ENCODE measurements at regions not wholly inside any gene's neighbourhood (a gene's known extent, or its start where the extent isn't known, plus 50 kb on each side); places are given as distances from the start of the nearest gene placed in this dataset.

- Histone ChIP-seq H3K9me3 (no peaks in the 10 kb centered on the region), H3K4me3 (no peak overlapping the region), H3K27ac (no peak overlapping the region), H3K27me3 (no peaks in the 10 kb centered on the region), H3K4me1 (no peaks in the 10 kb centered on the region), H3K36me3 (no peaks in the 10 kb centered on the region)
- intact Hi-C loops (cut with DNase I), result no loop called here
- TF ChIP-seq CTCF (IDR thresholded peaks at IDR 0.05), result no peak
- no peak for DNase-seq (ENCODE audit: low spot score in 2 of 2)
Measured at GRCh38 chr4:27234306-27234899, 373.8 kb downstream of the STIM2 start.

- H3K27me3 ChIP-seq, result no peaks in the 10 kb centered on the region
Measured at GRCh38 chr4:27239641-27240040, 379.0 kb downstream of the STIM2 start.

DNA sequence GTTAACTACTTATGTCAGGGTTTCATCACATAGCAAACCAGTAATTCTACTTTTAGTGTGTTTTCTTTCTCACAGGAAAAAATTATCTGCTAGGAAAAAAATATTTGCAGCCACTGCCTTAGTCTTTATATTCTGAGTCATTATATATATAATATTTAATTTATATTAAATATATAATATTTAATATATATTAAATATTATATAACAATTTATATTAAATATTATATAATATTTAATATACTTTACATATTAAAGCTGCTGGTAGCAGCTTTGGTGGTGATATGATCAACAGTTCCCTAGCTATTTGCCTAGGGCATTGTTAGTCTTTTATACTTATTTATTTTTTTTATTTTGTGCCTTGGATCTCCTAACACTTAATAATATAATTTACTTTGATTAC lies 381.6 kb downstream of the STIM2 start:
- no peak for DNase-seq (ENCODE audit: low spot score in 2 of 2)
- Histone ChIP-seq H3K27ac (no peak overlapping the region), H3K4me3 (no peak overlapping the region), H3K9me3 (no peaks in the 10 kb centered on the region), H3K36me3 (no peaks in the 10 kb centered on the region), H3K4me1 (peaks cover 0 to 3% of the 10 kb centered on the region in 2 donors), H3K27me3 (no peaks in the 10 kb centered on the region)
- intact Hi-C loops (cut with DNase I), result loop anchor here (10.0 kb wide), 1 partner anchor 1327 kb away; the partner anchor contains the start of gene SMIM20
- no peak for TF ChIP-seq CTCF (IDR thresholded peaks at IDR 0.05)

More at GRCh38 chr4:27239641-27240040, 379.0 kb downstream of the STIM2 start:
- H3K9me3 ChIP-seq, result no peaks in the 10 kb centered on the region
- H3K4me3 ChIP-seq, result no peak overlapping the region
- peak overlapping the region; percentile 37 to 48 for H3K27ac ChIP-seq
- intact Hi-C loops (cut with DNase I), result loop anchor here (10.0 kb wide), 1 partner anchor 1325 kb away; the partner anchor contains the start of gene SMIM20
- no peak for TF ChIP-seq CTCF (IDR thresholded peaks at IDR 0.05)
- H3K4me1 ChIP-seq, result peaks cover 0 to 3% of the 10 kb centered on the region in 2 donors
- peak in 1 of 2 donors; percentile 75 for DNase-seq (ENCODE audit: low spot score in 2 of 2)
- no peaks in the 10 kb centered on the region for H3K36me3 ChIP-seq

GRCh38 chr4:27245216-27245615 lies 384.6 kb downstream of the STIM2 start:
- Histone ChIP-seq H3K4me1 (peaks cover 6 to 11% of the 10 kb centered on the region in 2 donors), H3K4me3 (no peak overlapping the region), H3K36me3 (no peaks in the 10 kb centered on the region), H3K27ac (no peak overlapping the region), H3K27me3 (no peaks in the 10 kb centered on the region), H3K9me3 (no peaks in the 10 kb centered on the region)
- no peak for TF ChIP-seq CTCF (IDR thresholded peaks at IDR 0.05)
- DNase-seq (ENCODE audit: low spot score in 2 of 2), result no peak
- intact Hi-C loops (cut with DNase I), result loop anchor here (10.0 kb wide), 1 partner anchor 1330 kb away; the partner anchor contains the start of gene SMIM20

DNA sequence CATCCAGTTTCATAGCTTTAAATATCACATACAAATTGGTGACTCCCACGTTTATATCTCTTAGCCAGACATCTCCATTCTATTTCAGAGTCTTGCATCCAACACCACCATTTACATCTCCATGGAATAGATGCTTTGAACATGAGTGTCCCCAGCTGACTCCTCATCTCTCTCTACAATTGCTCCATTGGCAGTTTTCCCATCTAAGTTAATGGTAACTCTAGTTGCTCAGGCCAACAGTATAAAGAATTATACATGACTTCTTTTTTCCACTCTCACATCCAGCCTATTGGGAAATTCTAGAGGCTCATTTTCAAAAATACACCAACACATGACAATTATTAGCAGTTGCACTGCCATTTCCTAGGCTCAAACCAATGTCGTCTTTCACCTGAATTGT lies 388.2 kb downstream of the STIM2 start:
- Histone ChIP-seq H3K9me3 (no peaks in the 10 kb centered on the region), H3K27me3 (no peaks in the 10 kb centered on the region), H3K36me3 (no peaks in the 10 kb centered on the region), H3K4me3 (no peak overlapping the region), H3K27ac (peak overlapping the region; percentile 80 to 90), H3K4me1 (peaks cover 6 to 25% of the 10 kb centered on the region in 2 donors)
- TF ChIP-seq CTCF (IDR thresholded peaks at IDR 0.05), result no peak
- peak in 1 of 2 donors; percentile 64 for DNase-seq (ENCODE audit: low spot score in 2 of 2)
- intact Hi-C loops (cut with DNase I), result loop anchor here (2.0 to 10.0 kb wide), 2 partner anchors 34 to 1334 kb away; partner anchors contain the start of gene SMIM20

Data from ascending aorta (tissue), 2 donors.